22Rv1 (cell line): ENCODE measurements at regions not wholly inside any gene's neighbourhood (a gene's known extent, or its start where the extent isn't known, plus 50 kb on each side); places are given as distances from the start of the nearest gene placed in this dataset.

Experiments used
- CTCF ChIP-seq: fragments of 450-650 bp; IDR thresholded peaks from 2 replicates; pipeline ENCODE4 v1.5.1; 2017; ENCODE audit warnings: mild to moderate bottlenecking
- ZFX ChIP-seq: fragments of 450-650 bp; IDR thresholded peaks from 2 replicates; pipeline ENCODE4 v1.6.1; 2017; ENCODE audit warnings: antibody characterized with exemption, borderline replicate concordance

- TF ChIP-seq CTCF (no peak), ZFX (no peak)
Observed at GRCh38 chr12:115357681-115358080, 673.7 kb upstream of the TBX3 start.
